Fibroblast of peridontal ligament (primary cell): ENCODE measurements at regions not wholly inside any gene's neighbourhood (a gene's known extent, or its start where the extent isn't known, plus 50 kb on each side); places are given as distances from the start of the nearest gene placed in this dataset.

Experiments used
- DNase-seq: peaks from one replicate; pipeline ENCODE4 v3.0.0-alpha.2; 2010; ENCODE audit errors: extremely low read depth

GRCh38 chr2:192298664-192299063 lies 103.9 kb upstream of the TMEFF2 start:
- no peak for DNase-seq

GRCh38 chr2:192292478-192292877 lies 97.7 kb upstream of the TMEFF2 start:
- no peak for DNase-seq

- DNase-seq: no peak
Measured at GRCh38 chr2:192288295-192288694, 93.6 kb upstream of the TMEFF2 start.

GRCh38 chr2:192286093-192286701 lies 91.5 kb upstream of the TMEFF2 start:
- DNase-seq: peak; percentile 79

- DNase-seq: no peak
Measured at GRCh38 chr2:192283450-192283849, 88.7 kb upstream of the TMEFF2 start.

- no peak for DNase-seq
Measured at GRCh38 chr2:192278701-192279100, 84.0 kb upstream of the TMEFF2 start.

- no peak for DNase-seq
Measured at GRCh38 chr2:192277494-192278109, 82.9 kb upstream of the TMEFF2 start.

- no peak for DNase-seq
Measured at GRCh38 chr2:192275632-192276031, 80.9 kb upstream of the TMEFF2 start.

- peak; percentile 91 for DNase-seq
Measured at GRCh38 chr2:192267484-192267883, 72.8 kb upstream of the TMEFF2 start.

GRCh38 chr2:192265751-192266150 lies 71.0 kb upstream of the TMEFF2 start:
- DNase-seq: peak; percentile 38

- no peak for DNase-seq
Measured at GRCh38 chr2:192254444-192254843, 59.7 kb upstream of the TMEFF2 start.

GRCh38 chr2:192253692-192254091 lies 59.0 kb upstream of the TMEFF2 start:
- DNase-seq: no peak

- DNase-seq: no peak
Measured at GRCh38 chr2:192250961-192251360, 56.2 kb upstream of the TMEFF2 start.

- peak; percentile 21 for DNase-seq
Measured at GRCh38 chr2:192247456-192247855, 52.7 kb upstream of the TMEFF2 start.

- DNase-seq: no peak
Measured at GRCh38 chr2:192246297-192246696, 51.6 kb upstream of the TMEFF2 start.

GRCh38 chr2:192245329-192245728 lies 50.6 kb upstream of the TMEFF2 start:
- DNase-seq: peak; percentile 10
